DMS153 treated with DMSO at 0.1 percent for 48 hours (cell line): ENCODE measurements at regions not wholly inside any gene's neighbourhood (a gene's known extent, or its start where the extent isn't known, plus 50 kb on each side); places are given as distances from the start of the nearest gene placed in this dataset.
"Not testable (repeated sequence)": the region's sequence is repeated elsewhere in the genome, so short reads cannot be mapped to it uniquely, and the experiment has no call there.

Experiments
- DNase-seq: peaks from one replicate; lab custom pipeline; 2025; ENCODE audit not compliant: unreplicated experiment; lab: John Stamatoyannopoulos, UW

GRCh38 chr5:106488407-106488806 is 1182.3 kb downstream of the EFNA5 start:
- no peak for DNase-seq

- no peak for DNase-seq
Measured at GRCh38 chr5:106481374-106481773, 1189.4 kb downstream of the EFNA5 start.

GRCh38 chr5:106476630-106477029 is 1194.1 kb downstream of the EFNA5 start:
- DNase-seq: no peak

GRCh38 chr5:106474066-106474465 is 1196.7 kb downstream of the EFNA5 start:
- no peak for DNase-seq

- no peak for DNase-seq
Measured at GRCh38 chr5:106459541-106459940, 1211.2 kb downstream of the EFNA5 start.

GRCh38 chr5:106454651-106455415 is 1215.9 kb downstream of the EFNA5 start:
- no peak for DNase-seq

- DNase-seq: no peak
Measured at GRCh38 chr5:106454050-106454449, 1216.7 kb downstream of the EFNA5 start.

GRCh38 chr5:106451998-106452397 is 1218.7 kb downstream of the EFNA5 start:
- no peak for DNase-seq

GRCh38 chr5:106443746-106444145 is 1227.0 kb downstream of the EFNA5 start:
- DNase-seq: no peak

- no peak for DNase-seq
Measured at GRCh38 chr5:106435185-106435584, 1235.6 kb downstream of the EFNA5 start.

GRCh38 chr5:106430733-106431132 is 1240.0 kb downstream of the EFNA5 start:
- DNase-seq: not testable (repeated sequence)

GRCh38 chr5:106423109-106423897 is 1247.4 kb downstream of the EFNA5 start:
- no peak for DNase-seq

- no peak for DNase-seq
Measured at GRCh38 chr5:106420102-106420501, 1250.6 kb downstream of the EFNA5 start.

- no peak for DNase-seq
Measured at GRCh38 chr5:106418196-106418595, 1252.5 kb downstream of the EFNA5 start.

- DNase-seq: no peak
Measured at GRCh38 chr5:106417566-106417965, 1253.2 kb downstream of the EFNA5 start.

GRCh38 chr5:106417163-106417562 is 1253.6 kb downstream of the EFNA5 start:
- DNase-seq: no peak

- DNase-seq: no peak
Measured at GRCh38 chr5:106415541-106415940, 1255.2 kb downstream of the EFNA5 start.

- DNase-seq: no peak
Measured at GRCh38 chr5:106414342-106414741, 1256.4 kb downstream of the EFNA5 start.

- no peak for DNase-seq
Measured at GRCh38 chr5:106412606-106413005, 1258.1 kb downstream of the EFNA5 start.

- DNase-seq: no peak
Measured at GRCh38 chr5:106408570-106408969, 1262.2 kb downstream of the EFNA5 start.

- no peak for DNase-seq
Measured at GRCh38 chr5:106408141-106408540, 1262.6 kb downstream of the EFNA5 start.

- no peak for DNase-seq
Measured at GRCh38 chr5:106401561-106401960, 1269.2 kb downstream of the EFNA5 start.
